Gastrocnemius medialis (tissue), 4 donors: ENCODE measurements at regions not wholly inside any gene's neighbourhood (a gene's known extent, or its start where the extent isn't known, plus 50 kb on each side); places are given as distances from the start of the nearest gene placed in this dataset.

Experiments used
- POLR2A ChIP-seq, 2 donors: fragments of 450-650 bp; IDR thresholded peaks; one replicate each; pipeline ENCODE4 v1.6.1; 2017; ENCODE audit warnings: antibody characterized with exemption in 2 of 2, mild to moderate bottlenecking in 2 of 2, moderate library complexity in 2 of 2
- TF ChIP-seq, protein P1 (sequence below), 5 experiments: fragments of 450-650 bp in 3 of 5; fragments of 200-600 bp in 2 of 5; sonication (generic) in 2 of 5; IDR thresholded peaks in 4 of 5; conservative IDR thresholded peaks in 1 of 5; 1 replicate in 4 of 5; 2 replicates in 1 of 5; pipeline ENCODE4 v1.5.1; 2016 to 2019; ENCODE audit warnings: antibody characterized with exemption in 5 of 5, mild to moderate bottlenecking in 3 of 5, moderate library complexity in 3 of 5

- TF ChIP-seq, protein P1, sequence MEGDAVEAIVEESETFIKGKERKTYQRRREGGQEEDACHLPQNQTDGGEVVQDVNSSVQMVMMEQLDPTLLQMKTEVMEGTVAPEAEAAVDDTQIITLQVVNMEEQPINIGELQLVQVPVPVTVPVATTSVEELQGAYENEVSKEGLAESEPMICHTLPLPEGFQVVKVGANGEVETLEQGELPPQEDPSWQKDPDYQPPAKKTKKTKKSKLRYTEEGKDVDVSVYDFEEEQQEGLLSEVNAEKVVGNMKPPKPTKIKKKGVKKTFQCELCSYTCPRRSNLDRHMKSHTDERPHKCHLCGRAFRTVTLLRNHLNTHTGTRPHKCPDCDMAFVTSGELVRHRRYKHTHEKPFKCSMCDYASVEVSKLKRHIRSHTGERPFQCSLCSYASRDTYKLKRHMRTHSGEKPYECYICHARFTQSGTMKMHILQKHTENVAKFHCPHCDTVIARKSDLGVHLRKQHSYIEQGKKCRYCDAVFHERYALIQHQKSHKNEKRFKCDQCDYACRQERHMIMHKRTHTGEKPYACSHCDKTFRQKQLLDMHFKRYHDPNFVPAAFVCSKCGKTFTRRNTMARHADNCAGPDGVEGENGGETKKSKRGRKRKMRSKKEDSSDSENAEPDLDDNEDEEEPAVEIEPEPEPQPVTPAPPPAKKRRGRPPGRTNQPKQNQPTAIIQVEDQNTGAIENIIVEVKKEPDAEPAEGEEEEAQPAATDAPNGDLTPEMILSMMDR (IDR thresholded peaks at IDR 0.05 in 4 of 5, conservative IDR thresholded peaks at IDR 0.05 in 1 of 5), result no peak
- no peak for TF ChIP-seq POLR2A (IDR thresholded peaks at IDR 0.05)
Measured at GRCh38 chr4:137806420-137806819, 274.1 kb upstream of the PCDH18 start.
